ENCODE measurements at regions not wholly inside any gene's neighbourhood (a gene's known extent, or its start where the extent isn't known, plus 50 kb on each side); places are given as distances from the start of the nearest gene placed in this dataset.

- SMC1A ChIA-PET (ENCODE audit: uncharacterized antibody, unreplicated experiment), result no interaction called here
- Histone ChIP-seq H3K27ac (ENCODE audit: control insufficient read depth, insufficient read depth) (no peak overlapping the region), H4K20me1 (ENCODE audit: control insufficient read depth, insufficient read depth) (no peaks in the 10 kb centered on the region; the same call in 1 of the 2 replicates), H3K4me3 (no peak overlapping the region), H2AFZ (ENCODE audit: control insufficient read depth, low read depth, low read length) (no peak overlapping the region), H3K27me3 (replicated peaks in 1 of 2; ENCODE audit: control insufficient read depth in 2 of 2, insufficient read depth in 2 of 2, low read length in 1 of 2) (no peaks in the 10 kb centered on the region; a peak in 2 of 4 replicates), H3K9me3 (replicated peaks; ENCODE audit: control insufficient read depth, insufficient read depth, low read length) (no peaks in the 10 kb centered on the region; the same call in 2 of the 3 replicates), H3K9ac (ENCODE audit: control insufficient read depth, insufficient read depth, low read length) (no peak overlapping the region), H3K4me1 (ENCODE audit: control insufficient read depth, insufficient read depth, low read length) (no peaks in the 10 kb centered on the region), H3K4me2 (ENCODE audit: control insufficient read depth, insufficient read depth) (no peak overlapping the region), H3K79me2 (ENCODE audit: control insufficient read depth, insufficient read depth, low read length) (no peaks in the 10 kb centered on the region), H3K36me3 (ENCODE audit: control insufficient read depth in 2 of 2, insufficient read depth in 2 of 2, low read length in 1 of 2) (no peaks in the 10 kb centered on the region)
- DNase-seq (ENCODE audit: low read depth, low spot score), result no peak
- POLR2A ChIA-PET, result no interaction called here
- no TSS peak for BruUV-seq (replicated peaks)
- in situ Hi-C loops (cut with MboI), result no loop called here
- TF ChIP-seq SPI1 (IDR thresholded peaks at IDR 0.05; ENCODE audit: borderline replicate concordance, insufficient read depth, low read depth, low read length) (no peak), MAX (IDR thresholded peaks at IDR 0.05; ENCODE audit: low read depth, low read length) (no peak), KAT2A (conservative IDR thresholded peaks at IDR 0.05; ENCODE audit: control insufficient read depth, low read depth, low read length) (no peak), MYB (IDR thresholded peaks at IDR 0.05; ENCODE audit: borderline replicate concordance, low read depth, low read length) (no peak), ZSCAN29 (IDR thresholded peaks at IDR 0.05) (no peak), NFIC (IDR thresholded peaks at IDR 0.05; ENCODE audit: low read depth, low read length) (no peak), POU2F2 (IDR thresholded peaks at IDR 0.05; ENCODE audit: borderline replicate concordance, low read depth, low read length) (no peak), TARDBP (IDR thresholded peaks at IDR 0.05; ENCODE audit: borderline replicate concordance) (no peak), ATF3 (IDR thresholded peaks at IDR 0.05; ENCODE audit: borderline replicate concordance, extremely low read depth, low read depth, low read length) (no peak)
- TF ChIP-seq, protein P1, sequence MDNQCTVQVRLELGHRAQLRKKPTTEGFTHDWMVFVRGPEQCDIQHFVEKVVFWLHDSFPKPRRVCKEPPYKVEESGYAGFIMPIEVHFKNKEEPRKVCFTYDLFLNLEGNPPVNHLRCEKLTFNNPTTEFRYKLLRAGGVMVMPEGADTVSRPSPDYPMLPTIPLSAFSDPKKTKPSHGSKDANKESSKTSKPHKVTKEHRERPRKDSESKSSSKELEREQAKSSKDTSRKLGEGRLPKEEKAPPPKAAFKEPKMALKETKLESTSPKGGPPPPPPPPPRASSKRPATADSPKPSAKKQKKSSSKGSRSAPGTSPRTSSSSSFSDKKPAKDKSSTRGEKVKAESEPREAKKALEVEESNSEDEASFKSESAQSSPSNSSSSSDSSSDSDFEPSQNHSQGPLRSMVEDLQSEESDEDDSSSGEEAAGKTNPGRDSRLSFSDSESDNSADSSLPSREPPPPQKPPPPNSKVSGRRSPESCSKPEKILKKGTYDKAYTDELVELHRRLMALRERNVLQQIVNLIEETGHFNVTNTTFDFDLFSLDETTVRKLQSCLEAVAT (IDR thresholded peaks at IDR 0.05), result no peak
- CTCF ChIA-PET, result no interaction called here
- intact Hi-C loops (cut with micrococcal nuclease; ENCODE audit: unreplicated experiment), result no loop called here
- no peak for FAIRE-seq
- ATAC-seq, result no peak
- 16% methylated on average over 5 of the region's 5 CpGs for WGBS (ENCODE audit: insufficient coverage, insufficient replicate concordance, low lambda C conversion rate, missing lambda C conversion rate)
- RAD21 ChIA-PET (ENCODE audit: unreplicated experiment), result no interaction called here
Measured at GRCh38 chr6:1049900-1050299, 262.0 kb upstream of the FOXQ1 start.

All from GM12878 (cell line).